ENCODE measurements at regions not wholly inside any gene's neighbourhood (a gene's known extent, or its start where the extent isn't known, plus 50 kb on each side); places are given as distances from the start of the nearest gene placed in this dataset.
"Not testable (repeated sequence)": the region's sequence is repeated elsewhere in the genome, so short reads cannot be mapped to it uniquely, and the experiment has no call there.

DNA sequence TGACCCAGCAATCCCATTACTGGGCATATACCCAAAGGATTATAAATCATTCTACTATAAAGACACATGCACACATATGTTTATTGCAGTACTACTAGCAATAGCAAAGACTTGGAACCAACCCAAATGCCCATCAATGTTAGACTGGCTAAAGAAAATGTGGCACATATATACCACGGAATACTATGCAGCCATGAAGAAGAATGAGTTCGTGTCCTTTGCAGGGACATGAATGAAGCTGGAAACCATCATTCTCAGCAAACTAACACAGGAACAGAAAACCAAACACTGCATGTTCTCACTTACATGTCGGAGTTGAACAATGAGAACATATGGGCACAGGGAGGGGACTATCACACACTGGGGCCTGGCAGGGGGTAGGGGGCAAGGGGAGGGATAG is 183.0 kb downstream of the HACE1 start:
- not testable (repeated sequence) for DNase-seq

DNA sequence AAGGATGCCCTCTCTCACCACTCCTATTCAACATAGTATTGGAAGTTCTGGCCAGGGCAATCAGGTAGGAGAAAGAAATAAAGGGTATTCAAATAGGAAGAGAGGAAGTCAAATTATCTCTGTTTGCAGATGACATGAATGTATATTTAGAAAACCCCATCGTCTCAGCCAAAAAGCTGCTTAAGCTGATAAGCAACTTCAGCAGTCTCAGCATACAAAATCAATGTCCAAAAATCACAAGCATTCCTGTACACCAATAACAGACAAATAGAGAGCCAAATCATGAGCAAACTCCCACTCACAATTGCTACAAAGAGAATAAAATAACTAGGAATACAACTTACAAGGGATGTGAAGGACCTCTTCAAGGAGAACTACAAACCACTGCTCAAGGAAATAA is 184.6 kb downstream of the HACE1 start:
- not testable (repeated sequence) for DNase-seq

GRCh38 chr6:104673078-104673477 is 186.6 kb downstream of the HACE1 start:
- not testable (repeated sequence) for DNase-seq

- DNase-seq: not testable (repeated sequence)
Measured at GRCh38 chr6:104671591-104671891, 188.2 kb downstream of the HACE1 start.

DNA sequence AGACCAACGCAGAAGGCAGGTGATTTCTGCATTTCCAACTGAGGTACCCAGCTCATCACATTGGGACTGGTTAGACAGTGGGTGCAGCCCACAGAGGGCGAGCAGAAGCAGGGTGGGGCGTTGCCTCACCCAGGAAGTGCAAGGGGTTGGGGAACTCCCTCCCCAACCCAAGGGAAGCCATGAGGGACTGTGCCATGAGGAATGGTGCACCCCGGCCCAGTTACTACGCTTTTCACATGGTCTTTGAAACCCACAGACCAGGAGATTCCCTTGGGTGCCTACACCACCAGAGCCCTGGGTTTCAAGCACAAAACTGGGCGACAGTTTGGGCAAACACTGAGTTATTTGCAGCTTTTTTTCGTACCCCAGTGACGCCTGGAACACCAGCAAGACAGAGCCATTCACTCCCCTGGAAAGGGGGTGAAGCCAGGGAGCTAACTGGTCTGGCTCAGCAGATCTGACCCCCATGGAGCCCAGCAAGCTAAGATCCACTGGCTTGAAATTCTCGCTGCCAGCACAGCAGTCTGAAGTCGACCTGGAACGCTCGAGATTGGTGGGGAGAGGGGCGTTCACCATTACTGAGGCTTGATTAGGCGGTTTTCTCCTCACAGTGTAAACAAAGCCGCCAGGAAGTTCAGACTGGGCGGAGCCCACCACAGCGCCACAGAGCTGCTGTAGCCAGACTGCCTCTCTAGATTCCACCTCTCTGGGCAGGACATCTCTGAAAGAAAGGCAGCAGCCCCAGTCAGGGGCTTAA is 188.7 kb downstream of the HACE1 start:
- peak; percentile 65 for DNase-seq

DNA sequence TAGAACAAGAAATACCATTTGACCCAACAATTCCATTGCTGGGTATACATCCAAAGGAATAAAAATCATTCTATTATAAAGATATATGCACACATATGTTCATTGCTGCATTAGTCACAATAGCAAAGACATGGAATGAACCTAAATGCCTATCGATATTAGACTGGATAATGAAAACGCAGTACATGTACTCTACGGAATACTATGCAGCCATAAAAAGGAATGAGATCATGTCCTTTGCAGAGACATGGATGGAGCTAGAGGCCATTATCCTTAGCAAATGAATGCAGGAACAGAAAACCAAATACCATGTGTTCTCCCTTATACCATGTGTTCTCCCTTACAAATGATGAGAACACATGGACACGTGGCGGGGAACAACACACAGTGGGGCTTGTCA is 190.2 kb downstream of the HACE1 start:
- no peak for DNase-seq

DNA sequence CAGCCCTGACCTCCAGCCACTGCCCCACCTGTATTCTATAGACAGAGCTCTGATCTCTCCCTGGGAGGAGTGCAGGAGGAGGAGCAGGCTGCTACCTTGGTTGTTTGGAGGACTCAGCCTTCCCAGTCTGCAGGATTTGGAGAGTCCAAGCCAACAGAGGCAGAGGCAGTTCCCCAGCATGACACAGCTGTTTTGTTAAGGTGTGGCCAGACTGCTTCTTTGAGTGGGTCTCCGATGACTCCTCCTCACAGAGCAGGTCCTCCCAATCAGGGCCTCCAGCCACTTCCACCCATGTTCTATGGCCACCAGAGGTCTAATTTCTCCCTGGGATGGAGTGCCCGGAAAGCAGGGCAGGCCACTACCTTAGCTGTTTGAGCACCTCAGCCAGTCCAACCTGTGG is 203.5 kb downstream of the HACE1 start:
- DNase-seq: no peak

GRCh38 chr6:104653781-104654180 is 205.9 kb downstream of the HACE1 start:
- DNase-seq: no peak

- DNase-seq: no peak
Measured at GRCh38 chr6:104648347-104648746, 211.4 kb downstream of the HACE1 start.

DNA sequence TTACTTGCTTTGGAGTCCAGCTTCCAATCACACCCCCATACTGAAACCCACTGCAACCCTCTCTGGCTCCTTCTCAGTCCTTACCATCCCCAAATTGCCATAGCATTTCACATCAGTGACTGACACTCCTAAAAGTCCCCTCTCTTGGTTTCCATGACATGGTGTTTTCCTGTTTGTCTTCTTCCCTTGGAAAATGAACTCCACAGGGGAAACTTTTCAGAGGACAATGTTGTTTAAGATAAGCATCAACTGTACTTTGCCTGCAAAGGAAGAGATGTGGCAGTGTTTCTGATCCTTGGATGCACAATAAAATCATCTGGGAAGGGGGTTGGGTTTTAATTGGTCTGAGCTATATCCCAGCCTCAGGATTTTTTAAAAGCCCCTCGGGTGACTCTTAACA is 214.9 kb downstream of the HACE1 start:
- no peak for DNase-seq

DNA sequence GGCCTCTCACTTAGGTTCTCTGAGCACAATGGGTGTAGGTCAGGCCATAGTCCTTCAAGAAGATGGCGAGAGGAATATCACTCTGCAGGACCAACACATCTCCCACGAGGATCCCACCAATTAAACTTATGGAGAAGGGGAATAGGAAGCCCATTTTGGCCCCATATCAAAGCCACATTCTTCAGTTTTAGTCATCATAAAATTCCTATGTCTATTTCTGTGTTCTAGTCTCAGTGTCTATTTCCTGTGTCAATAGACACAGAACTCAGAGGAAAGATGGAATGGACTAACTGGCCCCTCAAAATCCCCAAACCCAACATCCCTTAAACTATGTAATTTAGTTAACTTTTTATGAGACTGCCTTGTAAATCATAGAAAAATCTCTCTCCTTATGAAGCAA is 216.8 kb downstream of the HACE1 start:
- no peak for DNase-seq

DNA sequence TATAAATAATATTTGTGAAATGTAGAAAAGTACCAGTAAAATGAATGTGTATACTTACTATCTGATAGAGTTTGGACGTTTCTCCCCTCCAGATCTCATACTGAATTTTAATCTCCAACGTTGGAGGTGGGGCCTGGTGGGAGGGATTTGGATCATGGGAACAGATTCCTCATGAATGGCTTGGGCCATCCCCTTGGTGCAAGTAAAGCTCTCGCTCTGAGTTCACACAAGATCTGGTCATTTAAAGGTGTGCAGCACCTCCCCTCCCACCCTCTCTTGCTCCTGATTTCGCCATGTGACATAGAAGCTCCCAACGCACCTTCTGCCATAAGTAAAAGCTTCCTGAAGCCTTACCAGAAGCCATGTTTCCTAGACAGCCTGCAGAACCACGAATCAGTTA is 219.0 kb downstream of the HACE1 start:
- DNase-seq: no peak

DNA sequence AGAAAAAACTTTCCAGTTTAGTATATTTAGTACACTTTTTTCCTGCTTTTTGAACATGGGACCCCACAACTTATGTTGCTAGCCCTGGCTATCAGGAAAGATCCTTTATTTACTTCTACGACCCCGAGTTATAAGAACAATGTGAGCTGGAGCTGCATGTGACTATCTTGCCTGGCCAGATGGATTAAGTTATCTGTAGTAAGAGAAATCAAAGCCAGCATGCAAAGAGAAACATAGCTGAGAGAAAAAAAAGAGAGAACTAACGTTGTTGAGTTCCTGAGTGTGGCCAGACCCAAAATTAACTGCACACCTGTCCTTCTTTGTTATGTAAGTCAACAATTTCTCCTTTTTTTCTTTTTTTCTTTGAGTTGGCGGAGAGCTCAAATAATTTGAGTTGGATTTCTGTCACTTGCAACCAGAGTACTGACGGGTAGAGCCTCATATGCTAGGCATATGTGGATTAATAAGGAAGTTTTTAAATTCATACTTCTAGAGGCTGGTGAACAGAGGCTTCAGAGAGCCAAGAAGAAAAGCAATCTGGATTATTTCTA is 219.5 kb downstream of the HACE1 start:
- DNase-seq: no peak

DNA sequence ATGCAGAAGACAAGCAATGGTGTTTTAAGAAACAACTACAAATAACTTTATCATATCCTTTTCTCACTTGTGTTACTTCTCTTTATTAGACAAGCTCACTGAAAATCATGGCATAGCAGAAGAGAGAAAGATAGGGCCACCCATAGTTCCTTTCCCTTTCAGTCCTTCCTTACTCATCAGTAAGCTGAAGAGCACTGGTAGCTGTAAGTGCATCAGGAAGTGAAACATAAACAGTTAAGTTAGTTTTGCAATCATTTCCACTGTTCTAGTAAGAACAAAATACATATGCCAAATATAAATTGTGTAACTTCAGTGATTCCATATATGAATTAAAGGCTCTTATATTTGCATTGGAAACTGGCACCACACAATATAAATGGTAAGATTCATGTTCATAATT is 220.1 kb downstream of the HACE1 start:
- DNase-seq: no peak

- no peak for DNase-seq
Measured at GRCh38 chr6:104638841-104639290, 220.9 kb downstream of the HACE1 start.

GRCh38 chr6:104633125-104633524 is 226.6 kb downstream of the HACE1 start:
- no peak for DNase-seq

- no peak for DNase-seq
Measured at GRCh38 chr6:104632588-104632987, 227.1 kb downstream of the HACE1 start.

DNA sequence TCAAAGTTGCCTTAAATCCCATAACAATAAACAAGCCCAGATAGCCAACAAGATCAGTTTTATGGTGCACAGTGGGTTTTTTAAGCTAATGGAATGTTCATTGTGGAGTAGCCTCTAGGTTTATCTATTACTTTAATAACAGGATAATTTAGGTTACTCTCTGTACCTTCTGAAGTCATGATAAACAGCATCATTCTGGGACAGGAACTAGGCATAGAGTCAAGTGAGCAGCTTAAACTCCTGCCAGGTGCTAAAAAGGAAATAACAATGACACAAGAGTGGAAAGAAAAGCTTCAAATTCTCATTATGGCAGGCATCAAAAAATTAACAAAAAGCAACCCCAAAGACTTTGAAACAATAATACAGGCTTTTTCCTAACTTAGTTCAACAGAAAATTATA is 228.8 kb downstream of the HACE1 start:
- no peak for DNase-seq

GRCh38 chr6:104630522-104630921 is 229.2 kb downstream of the HACE1 start:
- no peak for DNase-seq

DNA sequence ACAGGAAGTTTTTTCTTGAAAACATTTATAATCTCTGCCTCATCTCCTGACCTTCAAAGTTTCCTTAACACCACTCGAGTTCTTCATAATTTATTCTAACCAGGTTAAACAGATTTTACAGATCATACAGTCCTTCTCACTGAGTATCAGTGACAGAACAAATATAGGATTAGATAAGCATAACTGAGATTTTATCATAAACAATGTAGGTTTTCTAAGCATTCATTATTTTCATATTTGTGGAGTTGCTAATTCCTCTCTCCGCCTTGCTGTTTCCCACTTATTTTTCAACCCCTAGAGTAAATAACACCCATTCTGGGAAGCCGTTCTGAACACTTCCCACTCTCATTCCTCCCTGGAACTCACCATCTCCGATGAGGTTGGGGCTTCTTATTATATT is 229.9 kb downstream of the HACE1 start:
- DNase-seq: no peak

DNA sequence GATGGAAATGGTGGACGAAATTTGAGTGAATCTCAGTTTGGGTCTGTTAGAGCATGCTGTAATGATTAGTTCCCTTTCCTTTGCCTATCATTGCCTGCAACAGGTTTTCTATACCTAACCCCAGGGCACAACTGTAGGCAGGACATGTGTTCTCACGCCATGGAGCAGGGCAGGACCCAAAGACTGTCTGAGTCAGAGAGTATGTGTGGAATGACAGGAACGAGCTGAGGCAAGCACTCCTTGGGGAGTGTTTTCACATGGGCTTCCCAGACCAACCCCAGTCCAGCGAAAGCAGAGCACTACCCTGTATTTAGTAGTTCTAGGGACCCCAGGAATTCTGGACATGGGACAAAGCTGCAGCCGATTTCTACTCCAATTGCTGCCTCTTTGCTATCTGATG is 234.2 kb downstream of the HACE1 start:
- DNase-seq: no peak

GRCh38 chr6:104623052-104623690 is 236.5 kb downstream of the HACE1 start:
- peak; percentile 2 for DNase-seq

DNA sequence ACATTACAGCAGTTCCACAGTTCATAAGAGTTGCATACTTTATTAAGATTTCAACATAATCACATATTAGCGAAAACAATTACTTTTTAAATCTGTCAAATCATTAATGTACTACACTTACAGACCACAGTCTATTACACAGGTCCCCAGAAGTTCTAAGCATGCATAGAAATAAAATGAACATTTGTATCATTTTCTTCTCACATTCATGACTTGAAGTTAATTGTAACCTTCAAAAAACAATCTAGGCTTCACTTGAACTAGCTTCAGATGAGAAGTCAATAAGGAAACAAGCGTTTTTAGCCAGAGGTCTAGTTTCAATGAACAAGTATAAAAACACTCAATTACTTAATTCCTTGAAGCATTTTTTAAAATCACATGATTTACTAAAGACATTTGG is 238.3 kb downstream of the HACE1 start:
- DNase-seq: no peak

DNA sequence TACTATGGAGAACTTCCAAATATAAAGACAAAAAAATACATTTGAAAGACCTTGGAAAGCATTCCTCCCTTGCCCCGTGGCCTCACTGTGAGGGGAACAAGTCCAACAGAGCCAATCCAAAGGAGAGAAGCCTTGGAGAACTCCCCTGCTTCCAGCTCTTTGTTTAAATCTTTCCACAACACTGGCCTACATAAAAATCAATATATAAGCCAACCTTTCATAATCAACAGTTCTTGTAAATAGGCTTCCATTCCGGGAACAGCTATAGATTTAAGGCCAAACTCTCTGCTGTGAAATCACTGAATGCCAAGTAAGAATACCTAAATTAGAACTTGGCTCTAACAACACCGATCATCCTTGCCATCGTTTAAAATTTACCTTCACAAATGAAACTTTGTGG is 242.1 kb downstream of the HACE1 start:
- no peak for DNase-seq

- DNase-seq: no peak
Measured at GRCh38 chr6:104614394-104614793, 245.3 kb downstream of the HACE1 start.

Data from NCI-H146 (cell line).